Renal cortical epithelial cell (primary cell): ENCODE measurements at regions not wholly inside any gene's neighbourhood (a gene's known extent, or its start where the extent isn't known, plus 50 kb on each side); places are given as distances from the start of the nearest gene placed in this dataset.
A peak's percentile ranks its signal among the peaks of the same experiment; 100 is the strongest.

Source experiments
- DNase-seq: peaks from one replicate; pipeline ENCODE4 v3.0.0-alpha.2; 2011; ENCODE audit warnings: low read depth

DNA sequence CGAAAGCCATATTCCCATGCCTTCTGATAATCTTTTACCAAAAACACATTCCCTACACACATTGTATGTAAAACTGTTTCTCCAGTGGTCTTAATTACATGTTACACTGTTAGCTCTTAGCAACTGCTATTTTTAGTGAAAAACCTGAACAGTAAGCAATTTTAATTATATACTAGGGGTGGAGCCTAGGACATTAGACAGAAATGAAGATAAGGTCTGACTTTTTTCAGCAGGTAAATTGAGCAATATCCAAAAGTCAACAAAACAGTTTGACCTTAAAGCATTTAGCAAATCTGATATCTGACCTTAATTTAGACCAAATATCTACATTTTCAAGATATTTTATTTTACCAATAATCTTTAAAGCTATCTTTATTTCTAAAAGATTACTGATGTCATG, 60.2 kb downstream of the PDE6H start:
- no peak for DNase-seq

DNA sequence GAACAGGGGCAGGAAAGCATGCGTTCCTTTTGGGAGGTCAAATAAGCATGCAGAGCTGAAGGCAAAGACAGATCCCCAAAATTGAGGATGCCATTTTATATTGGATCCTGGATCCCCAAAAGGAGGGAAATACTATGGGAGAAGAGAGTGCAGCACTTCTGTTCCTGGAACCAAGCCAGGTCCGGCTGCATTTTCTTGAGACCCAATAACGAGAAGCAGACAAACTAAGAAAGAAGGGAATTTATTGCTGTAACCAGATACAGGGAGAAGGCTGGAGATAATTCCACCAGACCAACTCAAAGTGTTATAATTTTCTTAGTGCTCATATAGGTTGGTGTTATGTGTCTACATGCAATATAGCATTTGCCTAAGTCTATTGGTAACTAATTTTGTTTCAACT, 60.8 kb downstream of the PDE6H start:
- DNase-seq = no peak

DNA sequence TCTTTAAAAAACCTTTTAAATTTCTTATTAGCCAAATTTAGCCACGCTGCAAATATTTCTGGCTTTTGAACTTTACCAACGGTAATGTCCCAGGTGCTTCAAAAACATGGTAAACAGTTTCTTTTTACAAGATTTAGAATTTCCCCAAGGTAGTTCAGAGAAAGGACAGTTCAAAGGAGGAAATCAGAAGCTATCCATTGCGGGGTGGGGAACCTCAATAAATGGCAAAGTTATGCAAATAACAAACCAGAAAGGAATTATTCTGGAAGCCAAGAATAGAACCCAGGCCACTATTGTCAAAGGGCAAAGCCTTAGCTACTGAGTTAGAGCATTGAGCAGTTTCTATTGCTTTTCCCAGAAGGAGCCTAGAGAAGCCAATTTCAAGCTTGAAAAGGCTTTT, 62.3 kb downstream of the PDE6H start:
- DNase-seq = no peak

DNA sequence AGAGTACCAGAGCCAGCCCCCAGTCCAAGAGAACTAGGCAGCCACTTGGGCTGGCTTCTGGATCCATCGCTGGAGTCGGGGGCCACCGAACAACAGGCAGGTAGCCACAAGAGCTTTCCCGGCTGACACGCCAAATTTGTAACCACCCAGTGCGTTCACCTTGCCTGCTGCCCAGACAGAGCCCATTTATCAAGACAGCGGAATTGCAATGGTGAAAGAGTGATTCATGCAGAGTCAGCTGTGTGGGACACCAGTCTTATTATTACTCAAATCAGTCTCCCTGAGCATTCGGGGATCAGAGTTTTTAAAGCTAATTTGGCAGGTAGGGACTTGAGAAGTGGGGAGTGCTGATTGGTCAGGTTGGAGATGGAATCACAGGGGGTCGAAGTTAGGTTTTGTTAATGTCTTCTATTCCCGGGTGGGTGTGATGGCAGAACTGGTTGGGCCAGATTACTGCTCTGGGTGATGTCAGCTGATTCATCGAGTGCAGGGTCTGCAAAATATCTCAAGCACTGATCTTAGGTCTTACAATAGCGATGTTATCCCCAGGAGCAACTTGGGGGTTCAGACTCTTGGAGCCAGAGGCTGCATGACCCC, 64.3 kb downstream of the PDE6H start:
- no peak for DNase-seq

DNA sequence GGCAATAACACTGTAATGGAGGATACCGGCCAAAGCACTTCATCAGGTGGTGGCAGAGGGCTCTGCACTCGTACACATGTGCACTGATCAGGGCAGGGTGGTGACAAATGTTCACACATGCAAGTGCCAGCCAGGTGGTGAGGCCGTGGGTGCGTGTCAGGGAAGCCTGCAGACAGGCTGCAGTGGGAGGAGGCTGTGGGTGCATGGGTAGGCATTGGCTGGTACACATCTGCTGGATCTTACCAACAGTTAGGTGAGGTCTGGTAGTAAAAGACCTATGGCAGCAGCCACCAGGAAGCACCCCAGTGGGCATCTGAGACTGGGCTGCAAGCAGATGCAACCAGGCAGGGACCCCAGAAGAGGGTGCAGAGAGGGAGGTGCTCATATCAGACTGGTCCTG, 65.3 kb downstream of the PDE6H start:
- DNase-seq = no peak

DNA sequence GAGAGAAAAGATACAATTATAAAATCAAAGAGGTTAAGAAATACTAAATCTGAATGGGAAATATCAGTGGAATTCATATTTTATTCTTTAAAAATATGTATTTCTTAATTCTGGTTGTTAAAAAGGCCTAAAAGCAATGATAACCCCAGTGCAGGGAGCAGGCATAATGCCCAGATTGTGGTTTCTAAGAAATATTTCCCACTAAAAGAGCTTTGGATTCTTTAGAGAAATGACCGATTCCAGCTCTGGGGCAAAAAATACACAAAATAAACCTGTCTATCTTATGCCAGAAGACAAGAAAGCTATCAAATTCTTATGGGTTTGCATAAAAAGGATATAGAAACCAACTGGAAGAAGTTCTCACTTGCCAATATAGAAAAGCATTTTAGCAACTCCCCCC, 71.6 kb downstream of the PDE6H start:
- peak; percentile 9 for DNase-seq

DNA sequence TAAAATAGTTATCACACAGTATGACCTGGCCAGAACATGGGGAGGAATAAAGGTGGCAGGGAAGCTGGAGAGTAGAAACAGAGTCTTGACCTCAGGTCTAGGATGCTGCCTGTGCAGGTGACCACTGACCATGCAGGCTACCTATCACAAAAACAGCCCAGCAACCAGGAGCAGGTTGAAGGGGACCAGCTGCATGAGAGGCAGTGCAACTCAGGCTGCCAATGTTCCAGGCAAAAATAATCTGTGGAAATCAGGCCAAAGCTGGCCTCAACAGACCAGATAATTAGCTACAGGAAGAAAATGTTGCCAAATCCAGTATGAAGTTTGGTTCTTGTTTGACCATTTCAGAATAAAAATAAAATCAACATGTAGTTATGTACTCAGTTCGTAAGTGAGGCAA, 72.6 kb downstream of the PDE6H start:
- DNase-seq = no peak

DNA sequence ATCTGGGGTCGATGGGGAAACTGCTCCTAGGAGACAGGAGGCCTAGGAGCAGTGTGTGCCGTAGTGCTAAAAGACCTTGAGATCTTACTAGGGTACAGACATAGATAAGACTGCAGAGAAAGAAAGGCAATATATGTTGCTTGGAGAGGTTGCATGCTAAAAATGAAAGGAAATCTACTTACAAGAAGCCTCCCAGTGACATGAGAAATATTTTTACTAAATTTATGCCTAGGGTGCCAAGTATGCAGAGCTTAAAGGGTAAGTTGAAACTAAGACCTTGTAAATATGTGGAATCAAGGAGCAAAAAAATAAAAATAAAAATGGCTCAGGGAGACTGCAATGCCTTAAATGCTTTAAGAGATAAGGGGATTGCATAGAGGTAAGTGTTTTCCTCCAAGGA, 74.8 kb downstream of the PDE6H start:
- DNase-seq = no peak

DNA sequence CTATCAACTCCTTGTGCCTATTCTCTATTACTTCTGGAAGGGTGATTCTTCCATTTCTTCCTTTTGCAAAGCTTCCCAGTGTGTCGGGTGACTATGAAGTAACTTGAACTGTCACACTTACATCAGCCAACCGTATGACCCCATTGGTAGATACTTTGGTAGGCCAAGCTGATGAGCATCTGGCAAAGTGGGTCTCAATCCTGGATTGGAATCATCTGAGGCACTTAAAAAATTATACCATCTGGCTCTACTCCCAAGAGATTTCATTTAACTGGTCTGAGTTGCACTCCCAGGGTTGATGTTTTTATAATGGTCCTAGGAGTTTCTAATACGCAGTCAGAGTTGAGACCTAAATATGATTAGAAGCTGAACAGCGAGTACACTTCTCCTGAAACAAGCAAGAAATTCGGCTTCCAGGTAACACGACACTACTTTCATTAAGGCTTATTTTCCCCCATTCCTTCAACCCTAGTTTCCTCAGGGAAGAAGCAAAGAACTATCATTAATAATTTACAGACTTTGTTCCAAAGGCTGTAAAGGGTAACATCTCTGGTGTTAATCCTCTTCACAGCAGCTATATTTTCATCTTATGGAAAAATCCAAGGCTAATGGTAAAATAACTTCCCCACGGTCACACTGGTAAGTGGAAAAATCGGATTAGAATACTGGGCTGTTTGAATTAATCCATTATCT, 76.8 kb downstream of the PDE6H start:
- peak; percentile 51 for DNase-seq

DNA sequence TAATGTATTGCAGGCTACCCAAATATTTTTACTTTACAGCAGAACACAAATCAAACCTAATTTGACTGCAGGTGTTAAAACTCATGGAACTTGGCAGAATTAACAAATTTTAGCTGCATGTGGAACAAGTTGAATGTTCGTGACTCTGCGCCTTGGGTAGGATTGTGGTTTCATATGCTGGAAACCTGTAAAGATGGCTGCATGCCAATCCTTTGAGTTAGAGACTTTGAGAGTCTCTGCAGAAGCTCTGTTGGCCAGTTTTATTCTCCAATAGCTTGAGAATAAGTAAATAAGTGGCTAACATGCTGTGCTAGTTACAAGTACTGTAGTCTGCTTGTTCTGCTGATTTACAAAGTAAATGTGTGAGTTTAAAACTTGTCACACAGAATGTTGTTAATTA, 77.8 kb downstream of the PDE6H start:
- peak; percentile 67 for DNase-seq

DNA sequence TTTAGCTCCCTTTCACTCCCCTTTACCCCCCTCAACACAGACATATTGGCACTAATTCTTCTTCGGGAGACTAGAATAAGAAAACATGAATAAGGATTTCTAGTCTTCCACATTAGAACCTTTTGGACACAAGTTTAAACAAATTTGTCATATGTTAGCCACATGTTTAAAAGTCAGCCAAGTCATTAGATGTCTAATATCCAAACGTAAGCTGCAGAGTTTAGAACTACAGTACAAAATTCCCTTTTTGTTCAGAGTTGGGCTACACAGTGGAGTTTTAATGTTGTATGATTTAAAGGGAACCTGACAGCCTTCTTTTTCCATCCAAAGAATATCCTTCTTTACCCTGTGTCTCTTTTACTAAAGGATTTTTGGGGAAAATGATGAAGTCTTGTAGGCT, 79.8 kb downstream of the PDE6H start:
- DNase-seq = no peak

DNA sequence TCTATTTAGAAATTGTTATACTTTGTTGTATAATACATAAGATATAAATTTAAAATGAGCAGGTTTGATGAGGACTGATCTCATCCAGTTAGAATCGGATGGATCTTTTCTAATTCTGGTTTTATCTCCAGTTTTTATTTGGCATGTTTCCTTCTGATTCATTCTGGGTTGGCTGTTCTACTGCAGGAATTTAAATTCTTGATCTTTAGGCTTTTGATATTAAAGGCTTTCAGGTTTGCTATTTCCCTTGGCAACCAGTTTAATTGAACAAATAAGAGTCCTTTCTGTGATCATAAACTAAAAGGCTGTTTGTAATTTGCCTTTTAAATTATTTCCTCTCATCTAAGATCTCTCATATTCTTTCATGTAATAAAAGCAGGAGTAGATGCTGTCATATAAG, 83.4 kb downstream of the PDE6H start:
- peak; percentile 9 for DNase-seq
